HG03175 (cell line): ENCODE measurements at regions not wholly inside any gene's neighbourhood (a gene's known extent, or its start where the extent isn't known, plus 50 kb on each side); places are given as distances from the start of the nearest gene placed in this dataset.
"Not testable (repeated sequence)": the region's sequence is repeated elsewhere in the genome, so short reads cannot be mapped to it uniquely, and the experiment has no call there.

Experiments
- ATAC-seq: cut with Tn5 transposase; IDR thresholded peaks from one replicate; pipeline ENCODE4 v1.9.1; 2021; ENCODE audit warnings: mild to moderate bottlenecking, moderate library complexity; ENCODE audit not compliant: unreplicated experiment

DNA sequence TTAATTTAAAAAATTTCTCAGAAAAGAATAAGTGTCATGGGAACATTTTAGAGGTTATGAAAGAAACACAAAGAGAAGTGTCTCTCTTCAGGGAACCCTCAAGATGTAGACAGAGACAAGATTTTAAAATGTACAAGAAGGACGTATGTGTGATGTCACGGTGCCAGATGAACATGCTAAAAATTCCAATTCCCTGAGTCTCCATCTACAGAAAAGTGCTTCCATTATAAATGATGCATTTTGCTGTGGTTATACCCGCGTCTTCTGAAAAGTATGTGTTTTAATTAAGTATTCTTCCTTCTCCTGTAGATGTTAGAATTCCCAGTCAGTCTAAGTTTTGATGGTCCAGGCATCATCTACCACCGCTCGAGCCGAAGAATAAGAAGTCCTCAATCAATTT is 489.1 kb downstream of the PREX1 start:
- ATAC-seq: no peak

- no peak for ATAC-seq
Measured at GRCh38 chr20:48336597-48336996, 491.2 kb downstream of the PREX1 start.

GRCh38 chr20:48335308-48336050 is 492.3 kb downstream of the PREX1 start:
- ATAC-seq: no peak

GRCh38 chr20:48333707-48334106 is 494.1 kb downstream of the PREX1 start:
- ATAC-seq: no peak

DNA sequence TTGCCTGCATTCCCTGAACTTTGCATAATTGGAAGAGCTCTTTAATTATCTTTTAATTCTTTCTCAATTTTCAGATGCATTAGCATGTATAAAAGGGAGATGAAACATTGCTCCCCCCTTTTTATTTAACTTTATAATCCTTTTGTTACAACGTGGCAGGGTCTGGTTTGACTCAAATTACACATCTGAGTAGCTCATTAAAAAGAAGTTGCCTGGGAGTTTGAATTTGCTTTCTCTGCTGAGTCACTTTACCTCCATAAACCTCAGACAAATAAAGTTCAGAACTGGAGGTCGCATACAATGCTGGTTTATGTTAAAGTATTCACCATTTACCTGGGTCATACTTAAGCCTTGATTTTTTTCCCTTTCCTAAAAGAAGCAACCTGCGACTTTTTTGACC is 495.2 kb downstream of the PREX1 start:
- ATAC-seq: no peak

DNA sequence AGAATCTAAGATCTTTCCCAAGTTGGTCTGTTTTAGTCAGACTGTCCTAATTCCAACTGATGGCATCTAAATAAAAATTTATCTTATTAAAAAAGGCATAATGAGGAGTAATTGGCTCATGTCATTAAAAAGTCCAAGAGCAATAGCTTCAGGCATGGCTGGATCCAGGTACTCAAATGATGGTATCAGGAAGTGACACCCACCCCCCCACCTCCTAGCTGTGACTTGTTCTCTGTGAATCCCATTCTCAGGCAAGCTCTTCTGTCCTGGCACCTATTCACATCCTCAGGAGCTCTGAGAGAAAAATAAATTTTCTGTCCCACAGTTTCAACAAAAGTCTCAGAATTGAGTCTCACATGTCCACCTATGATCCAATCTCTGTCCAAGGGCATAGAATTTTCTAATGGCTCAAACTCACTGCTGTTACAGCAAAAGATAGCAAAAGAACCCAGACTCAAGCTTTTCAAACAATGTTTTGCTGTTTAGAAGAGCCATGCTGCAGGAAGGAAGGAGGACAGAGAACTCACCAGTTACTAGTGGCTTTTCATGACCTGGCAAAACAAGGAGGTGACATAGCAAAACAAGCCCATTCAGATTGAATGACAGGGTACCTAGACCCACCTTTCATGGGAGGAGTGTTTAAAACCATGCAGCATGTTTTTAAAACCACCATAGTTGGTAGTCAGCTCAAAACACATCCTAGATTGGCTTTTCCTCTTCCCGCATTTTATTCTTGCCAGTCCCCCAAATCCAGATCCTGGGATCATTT is 496.1 kb downstream of the PREX1 start:
- ATAC-seq: no peak

DNA sequence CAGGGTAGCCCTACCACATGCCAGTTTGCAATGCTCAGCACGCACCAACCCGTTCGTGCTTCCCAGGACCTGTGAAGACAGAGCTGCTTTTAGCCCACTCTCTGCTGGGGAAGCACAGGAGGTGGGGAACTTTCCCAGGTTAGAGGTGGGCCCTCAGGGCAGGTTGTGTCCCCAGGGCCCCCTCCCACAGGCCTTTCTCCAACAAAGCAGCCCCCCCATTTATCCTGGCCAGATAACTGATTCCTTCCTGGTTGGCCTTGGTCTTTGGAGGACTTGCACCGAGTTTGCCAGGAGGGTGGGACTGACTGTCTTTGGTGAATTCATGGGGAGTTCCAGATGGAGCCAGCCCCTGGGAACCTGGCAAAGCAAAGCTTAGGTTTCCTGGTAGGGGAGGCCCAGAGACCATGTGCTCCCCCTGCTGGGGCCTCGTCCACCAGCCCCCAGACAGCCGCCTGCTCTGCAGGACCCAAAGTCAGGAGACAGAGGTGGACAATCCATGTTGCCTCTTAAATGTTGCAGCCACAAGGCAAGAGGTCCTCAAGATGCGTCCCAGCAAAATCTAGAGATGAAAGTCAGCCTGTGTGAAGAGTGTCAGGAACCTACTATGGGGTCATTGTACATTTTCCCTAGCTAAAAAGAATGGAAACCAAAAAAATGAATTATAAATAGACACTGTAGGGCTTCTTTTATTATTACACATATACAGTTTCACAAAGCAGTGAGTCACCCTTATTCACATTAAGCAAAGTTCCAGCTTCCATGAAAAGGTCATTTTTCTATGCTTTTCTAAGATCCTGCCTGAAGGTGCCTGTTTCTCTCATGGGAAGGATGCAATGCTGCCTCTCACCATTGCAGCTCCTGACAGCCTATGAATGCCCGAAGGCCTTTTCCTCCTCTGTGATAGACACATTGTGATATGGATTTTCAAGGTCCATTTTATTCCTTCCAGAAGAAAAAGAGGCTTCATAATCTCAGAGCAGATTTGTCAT is 497.8 kb downstream of the PREX1 start:
- ATAC-seq: no peak

- ATAC-seq: no peak
Measured at GRCh38 chr20:48329031-48329615, 498.7 kb downstream of the PREX1 start.

DNA sequence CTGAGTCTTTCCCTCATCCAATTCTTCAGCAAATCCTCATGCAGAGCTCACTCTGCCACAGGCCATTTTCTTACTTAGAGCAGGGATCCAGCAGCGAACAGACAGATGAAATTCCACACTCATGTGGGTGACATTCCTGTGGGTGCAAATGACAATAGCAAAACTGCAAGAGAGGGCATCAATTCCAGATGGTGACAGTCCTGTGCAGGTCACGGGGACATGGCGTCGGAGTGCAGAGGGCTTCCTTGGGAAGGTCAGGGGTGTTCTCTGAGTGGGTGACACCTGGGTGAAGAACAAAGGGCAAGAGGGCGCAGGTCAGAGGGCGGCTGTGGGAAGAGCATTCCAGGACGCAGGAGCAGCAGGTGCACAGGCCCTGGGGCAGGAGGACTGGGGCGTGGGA is 500.0 kb downstream of the PREX1 start:
- not testable (repeated sequence) for ATAC-seq

GRCh38 chr20:48326868-48327267 is 500.9 kb downstream of the PREX1 start:
- no peak for ATAC-seq

GRCh38 chr20:48326434-48326691 is 501.4 kb downstream of the PREX1 start:
- no peak for ATAC-seq

- no peak for ATAC-seq
Measured at GRCh38 chr20:48325656-48326433, 502.0 kb downstream of the PREX1 start.

DNA sequence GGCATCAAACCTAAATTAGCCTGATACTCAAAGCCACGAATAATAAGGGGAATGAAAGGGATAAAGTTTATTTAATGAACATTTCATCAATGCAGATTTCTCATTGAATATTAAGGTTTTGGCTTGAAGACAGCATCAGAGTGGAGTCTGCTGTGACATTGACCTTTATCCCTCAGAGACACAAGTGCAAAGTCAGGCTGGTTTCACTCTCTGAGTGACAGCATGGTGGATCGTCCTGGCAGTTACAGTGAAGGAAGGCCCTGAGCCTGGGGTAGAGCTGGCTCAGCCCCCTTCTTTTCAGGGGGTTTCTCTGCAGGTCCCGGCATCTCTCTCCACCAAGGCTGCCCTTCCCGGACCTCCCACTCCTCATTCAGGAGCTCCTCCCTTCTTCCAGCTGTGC is 503.1 kb downstream of the PREX1 start:
- ATAC-seq: no peak

DNA sequence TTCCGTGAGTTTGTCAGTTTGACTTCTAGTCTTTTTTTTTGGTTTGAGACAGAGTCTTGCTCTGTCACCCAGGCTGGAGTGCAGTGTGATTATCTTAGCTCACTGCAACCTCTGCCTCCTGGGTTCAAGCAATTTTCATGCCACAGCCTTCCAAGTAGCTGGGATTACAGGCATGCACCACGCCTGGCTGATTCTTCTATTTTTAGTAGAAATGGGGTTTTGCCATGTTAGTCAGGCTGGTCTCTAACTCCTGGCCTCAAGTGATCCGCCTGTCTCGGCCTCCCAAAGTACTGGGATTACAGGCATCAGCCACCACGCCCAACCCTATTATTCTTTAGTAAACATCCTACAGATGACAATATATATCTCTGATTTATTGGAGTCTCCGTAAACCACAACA is 506.5 kb downstream of the PREX1 start:
- no peak for ATAC-seq

DNA sequence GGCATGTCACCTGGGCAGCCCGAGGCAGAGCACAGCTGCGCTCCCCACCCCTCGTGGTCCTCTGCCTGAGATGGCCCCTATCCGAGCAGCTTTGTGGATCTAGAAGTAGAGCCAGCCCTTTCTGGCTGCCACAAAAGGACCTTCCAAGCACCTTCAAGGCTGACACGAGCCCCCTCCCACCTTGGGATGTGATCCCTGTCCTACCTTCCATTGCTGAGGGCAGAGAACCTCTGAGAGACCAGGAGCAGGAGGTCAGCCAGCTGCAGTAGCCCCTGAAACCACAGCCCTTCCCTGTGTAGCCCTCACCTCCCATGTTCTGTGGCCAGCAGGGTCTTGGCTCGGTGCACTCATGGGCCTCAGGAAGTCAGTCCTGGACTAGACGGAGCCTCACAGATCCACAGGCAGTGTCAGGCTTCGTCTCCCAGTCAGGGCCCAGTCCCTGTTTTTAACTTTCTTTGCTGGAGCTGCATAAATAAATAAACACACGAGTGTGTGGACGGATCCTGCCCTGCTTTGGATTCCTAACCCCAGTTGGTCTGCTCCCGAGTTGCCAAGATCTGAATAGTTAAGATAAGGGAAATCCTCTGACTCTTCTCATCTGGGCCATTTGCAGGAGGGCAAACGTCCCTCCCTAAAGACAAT is 507.7 kb downstream of the PREX1 start:
- ATAC-seq: no peak

DNA sequence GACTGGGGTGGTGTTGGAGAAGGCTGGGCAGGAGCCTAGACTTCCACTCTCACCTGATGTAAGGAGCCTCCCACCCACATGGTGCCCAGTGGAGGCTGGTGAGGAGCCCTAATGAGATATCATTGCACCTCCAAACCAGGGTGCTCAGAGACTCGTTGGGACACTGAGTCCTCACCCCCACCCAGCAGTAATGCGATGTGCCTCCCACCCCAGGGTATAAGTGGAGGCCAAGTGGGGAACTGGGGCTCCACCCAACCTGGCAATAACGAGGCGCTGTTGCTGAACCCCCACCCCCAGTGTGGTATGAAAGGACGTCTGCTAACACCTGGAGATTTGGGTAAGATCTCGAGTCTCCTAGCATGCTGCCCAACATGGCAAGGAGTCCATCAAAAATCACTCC is 510.2 kb downstream of the PREX1 start:
- ATAC-seq: no peak

DNA sequence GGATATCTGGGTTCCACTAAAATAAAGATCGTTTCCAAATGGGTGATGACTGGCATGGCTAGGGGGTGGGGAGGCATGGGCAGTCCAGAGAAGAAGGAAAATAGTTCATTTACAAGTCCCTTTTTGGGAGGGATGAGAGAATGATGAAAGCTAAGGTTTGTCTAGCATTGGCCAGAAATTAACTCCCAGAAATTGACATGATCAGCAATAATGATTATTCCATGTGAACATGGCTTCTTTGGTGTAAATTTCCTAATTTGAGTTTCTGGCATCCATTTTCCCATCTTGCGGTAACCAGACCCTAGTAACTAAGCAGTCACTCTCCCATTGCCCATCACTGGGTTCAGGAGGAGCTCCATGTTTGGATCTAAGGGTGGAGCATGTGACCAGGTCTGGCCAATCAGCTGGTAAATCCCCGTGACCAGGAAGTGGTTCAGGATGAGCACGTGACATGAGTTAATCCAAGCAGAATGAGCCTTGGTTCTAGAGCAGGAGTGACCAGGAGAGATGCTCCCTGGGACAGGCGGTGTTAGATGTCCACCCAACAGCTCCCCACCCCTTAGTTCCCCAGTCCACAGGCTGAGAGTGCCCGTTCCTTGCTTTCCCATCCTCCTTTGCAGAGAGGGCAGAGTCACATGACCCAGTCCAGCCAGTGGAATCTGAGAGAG is 512.7 kb downstream of the PREX1 start:
- no peak for ATAC-seq

DNA sequence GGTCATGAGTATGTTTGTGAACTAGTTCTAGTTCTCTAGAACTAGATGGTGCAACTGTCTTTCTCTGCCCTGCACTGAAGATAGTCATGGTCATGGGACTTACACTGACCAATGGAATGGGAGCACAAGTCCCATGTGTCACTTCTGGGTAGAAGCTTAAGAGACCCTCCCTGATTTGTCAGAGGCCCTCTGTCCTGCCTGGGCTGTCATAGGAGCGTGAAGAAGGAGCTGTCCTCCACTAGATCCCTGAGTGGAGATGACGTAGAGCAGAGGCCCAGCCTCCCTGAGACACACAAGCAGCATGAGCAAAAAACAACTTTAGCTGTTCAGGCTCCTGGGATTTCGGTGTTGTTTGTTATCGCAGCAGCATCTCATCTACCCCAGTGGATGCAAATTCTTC is 514.5 kb downstream of the PREX1 start:
- no peak for ATAC-seq

DNA sequence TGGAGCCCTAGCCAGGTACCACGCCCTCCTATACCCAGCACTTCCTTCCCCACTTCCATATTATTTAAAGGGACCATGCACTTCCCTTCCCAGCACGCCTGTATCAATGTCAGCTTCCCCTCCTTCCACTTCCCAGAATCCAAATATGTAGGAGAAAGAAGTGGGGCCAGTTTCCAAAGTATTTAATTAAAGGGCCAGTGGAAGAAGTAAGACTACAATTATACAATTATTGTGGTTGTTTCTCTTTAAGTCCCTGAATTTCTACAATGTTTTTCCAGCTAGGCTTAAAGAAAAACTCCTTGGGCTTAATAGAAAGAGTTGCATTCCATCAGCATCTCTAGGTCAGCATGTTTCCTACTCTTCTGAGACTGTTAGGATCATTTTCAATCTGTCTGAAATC is 515.8 kb downstream of the PREX1 start:
- no peak for ATAC-seq
